Right lobe of liver (tissue), 6 donors: ENCODE measurements at regions not wholly inside any gene's neighbourhood (a gene's known extent, or its start where the extent isn't known, plus 50 kb on each side); places are given as distances from the start of the nearest gene placed in this dataset.
A peak's percentile ranks its signal among the peaks of the same experiment; 100 is the strongest.

Experiments used
- ATAC-seq, 4 donors: fragments of 200-7000 bp; cut with Tn5 transposase; one replicate each; pipeline ENCODE4 v1.9.1; 2020; ENCODE audit warnings: mild to moderate bottlenecking in 4 of 4, moderate library complexity in 4 of 4
- DNase-seq, 3 donors: peaks; one replicate each; pipeline ENCODE4 v3.0.0-alpha.2; 2020
- H3K27ac ChIP-seq, 3 donors: fragments of 200-600 bp; one replicate each; pipeline ENCODE4 v1.8.0; 2022
- H3K27me3 ChIP-seq, 2 donors: fragments of 200-600 bp; one replicate each; pipeline ENCODE4 v1.8.0; 2022
- H3K36me3 ChIP-seq, 4 donors: fragments of 200-600 bp; sonication (generic) in 1 of 4; one replicate each; pipeline versions ENCODE4 v1.5.1 to v1.8.0; 2017 to 2022; ENCODE audit warnings: control low read depth in 1 of 4
- H3K4me1 ChIP-seq, 4 donors: fragments of 200-600 bp; sonication (generic) in 1 of 4; one replicate each; pipeline versions ENCODE4 v1.5.1 to v1.8.0; 2017 to 2022; ENCODE audit warnings: control low read depth in 1 of 4
- H3K4me3 ChIP-seq, 3 donors: fragments of 200-600 bp; one replicate each; pipeline ENCODE4 v1.8.0; 2022
- H3K9me3 ChIP-seq, 4 donors: fragments of 200-600 bp; sonication (generic) in 1 of 4; one replicate each; pipeline versions ENCODE4 v1.5.1 to v1.8.0; 2017 to 2022; ENCODE audit warnings: control low read depth in 1 of 4
- CTCF ChIP-seq, 4 donors: fragments of 200-600 bp in 3 of 4; fragments of 450-650 bp in 1 of 4; IDR thresholded peaks; one replicate each; pipeline versions ENCODE4 v1.5.1 to v1.8.0; 2016 to 2022; ENCODE audit warnings: antibody characterized with exemption in 4 of 4, mild to moderate bottlenecking in 2 of 4
- POLR2A ChIP-seq: fragments of 450-650 bp; IDR thresholded peaks from one replicate; pipeline ENCODE4 v1.6.1; 2017; ENCODE audit warnings: antibody characterized with exemption, mild to moderate bottlenecking
- WGBS: methylation state at CpG from one replicate; pipeline ENCODE4 v1.1.6; 2018; ENCODE audit warnings: low coverage, low lambda C conversion rate; ENCODE audit not compliant: insufficient coverage; ENCODE audit errors: missing lambda C conversion rate; 5-methylcytosine and 5-hydroxymethylcytosine counted together
- intact Hi-C, 2 donors: fragments of 100-400 bp; cut with DNase I; formaldehyde crosslinking; loops; one replicate each; pipeline versions ENCODE4 v1.11.2 to v1.14.1; 2022
- donor health status: DM: no; HTN: yes; CAD: no.
- donor health status: DM: no; HTN: no; CAD: no.
- donor health status: DM: no; HTN: no; CAD: no.
- donor health status: DM: no; HTN: yes; CAD: no.
- donor health status: DM: no; HTN: yes; CAD: no.

GRCh38 chr6:112464901-112465665, 118.0 kb downstream of the RFPL4B start:
- Histone ChIP-seq H3K27ac (no peak overlapping the region), H3K4me3 (no peak overlapping the region), H3K36me3 (no peaks in the 10 kb centered on the region), H3K27me3 (no peaks in the 10 kb centered on the region), H3K9me3 (no peaks in the 10 kb centered on the region), H3K4me1 (no peaks in the 10 kb centered on the region)
- TF ChIP-seq CTCF (IDR thresholded peaks at IDR 0.05) (no peak), POLR2A (no peak)
- ATAC-seq (peak in 1 of 4 donors; percentile 37), DNase-seq (no peak)
- intact Hi-C loops: no loop called here
- 44% methylated on average over 8 of the region's 8 CpGs for WGBS

GRCh38 chr6:112466373-112467151, 119.4 kb downstream of the RFPL4B start:
- TF ChIP-seq POLR2A (no peak), CTCF (IDR thresholded peaks at IDR 0.05) (no peak)
- Histone ChIP-seq H3K9me3 (no peaks in the 10 kb centered on the region), H3K36me3 (no peaks in the 10 kb centered on the region), H3K4me3 (no peak overlapping the region), H3K27ac (no peak overlapping the region), H3K27me3 (no peaks in the 10 kb centered on the region), H3K4me1 (no peaks in the 10 kb centered on the region)
- intact Hi-C loops: no loop called here
- ATAC-seq: no peak
- no peak for DNase-seq
- 40% methylated on average over 1 of the region's 1 CpG for WGBS

DNA sequence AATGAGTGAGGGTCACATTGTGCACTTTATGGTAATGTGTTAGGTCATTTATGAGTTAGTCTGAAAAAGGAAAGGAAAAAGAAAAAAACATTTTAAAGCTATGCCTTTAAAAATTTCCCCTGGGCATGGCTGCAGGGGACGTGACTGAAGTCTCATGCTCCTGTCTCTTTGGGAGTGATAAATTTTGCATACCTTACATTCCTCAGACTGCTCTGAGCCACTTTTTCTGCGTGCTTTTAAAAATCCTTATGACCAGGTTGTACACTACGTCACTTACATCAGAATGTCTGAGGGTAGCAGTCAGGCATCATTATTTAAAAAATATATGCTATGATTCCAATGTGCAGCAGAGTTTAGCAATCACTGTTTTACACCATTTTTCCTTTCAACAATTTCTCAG, 121.2 kb downstream of the RFPL4B start:
- DNase-seq: no peak
- H3K4me1 ChIP-seq: no peaks in the 10 kb centered on the region
- intact Hi-C loops: no loop called here
- 38% methylated on average over 3 of the region's 3 CpGs for WGBS
- H3K9me3 ChIP-seq: no peaks in the 10 kb centered on the region
- H3K27ac ChIP-seq: no peak overlapping the region
- no peak overlapping the region for H3K4me3 ChIP-seq
- H3K36me3 ChIP-seq: no peaks in the 10 kb centered on the region
- TF ChIP-seq CTCF (IDR thresholded peaks at IDR 0.05) (no peak), POLR2A (no peak)
- no peak for ATAC-seq
- no peaks in the 10 kb centered on the region for H3K27me3 ChIP-seq

- DNase-seq (no peak), ATAC-seq (no peak)
- Histone ChIP-seq H3K4me3 (no peak overlapping the region), H3K36me3 (no peaks in the 10 kb centered on the region), H3K4me1 (no peaks in the 10 kb centered on the region), H3K27me3 (no peaks in the 10 kb centered on the region), H3K27ac (no peak overlapping the region), H3K9me3 (no peaks in the 10 kb centered on the region)
- TF ChIP-seq CTCF (IDR thresholded peaks at IDR 0.05) (no peak), POLR2A (no peak)
- intact Hi-C loops: no loop called here
- 58% methylated on average over 2 of the region's 2 CpGs for WGBS
Observed at GRCh38 chr6:112469306-112469705, 122.2 kb downstream of the RFPL4B start.
